ENCODE measurements at regions not wholly inside any gene's neighbourhood (a gene's known extent, or its start where the extent isn't known, plus 50 kb on each side); places are given as distances from the start of the nearest gene placed in this dataset.

GRCh38 chr11:81717695-81718094, 1016.0 kb downstream of the FAM181B start:
- no peak overlapping the region for H3K4me3 ChIP-seq (ENCODE audit: insufficient read depth in 1 of 2, low read depth in 1 of 2, low read length in 2 of 2)
- H4K8ac ChIP-seq (ENCODE audit: low read length), result no peak overlapping the region
- H3K79me1 ChIP-seq (replicated peaks; ENCODE audit: low read length, poor library complexity, severe bottlenecking), result no peaks in the 10 kb centered on the region
- H2BK120ac ChIP-seq (ENCODE audit: low read depth, low read length), result no peak overlapping the region
- no peak overlapping the region for H2BK12ac ChIP-seq (ENCODE audit: low read length in 2 of 2)
- no peaks in the 10 kb centered on the region for H3K36me3 ChIP-seq (ENCODE audit: control insufficient read depth in 1 of 2, insufficient read depth in 2 of 2, low read depth in 1 of 2, low read length in 2 of 2)
- H2AFZ ChIP-seq (ENCODE audit: low read depth, low read length), result no peak overlapping the region
- no peaks in the 10 kb centered on the region for H3K4me1 ChIP-seq (ENCODE audit: control insufficient read depth, insufficient read depth, low read depth, low read length)
- WGBS, result 77% methylated on average over 1 of the region's 1 CpG
- H3K18ac ChIP-seq (ENCODE audit: low read depth in 1 of 2, low read length in 2 of 2), result no peak overlapping the region
- H2BK15ac ChIP-seq (ENCODE audit: low read depth, poor library complexity, severe bottlenecking), result no peak overlapping the region
- no peak overlapping the region for H3K4me2 ChIP-seq (ENCODE audit: low read length, poor library complexity, severe bottlenecking)
- H3K9ac ChIP-seq (ENCODE audit: low read length), result no peak overlapping the region
- H3K23ac ChIP-seq (ENCODE audit: low read length in 2 of 2), result no peak overlapping the region
- no peak overlapping the region for H2AK5ac ChIP-seq (ENCODE audit: low read length, severe bottlenecking)
- peaks cover 17% of the 10 kb centered on the region for H3K9me3 ChIP-seq (ENCODE audit: control insufficient read depth, low read length)
- no peak for DNase-seq
- H3K14ac ChIP-seq (ENCODE audit: low read length in 2 of 2), result no peak overlapping the region
- H2BK5ac ChIP-seq (ENCODE audit: low read depth, low read length, poor library complexity, severe bottlenecking), result no peak overlapping the region
- H3K27ac ChIP-seq (ENCODE audit: low read length, poor library complexity, severe bottlenecking), result no peak overlapping the region
- no peak overlapping the region for H4K91ac ChIP-seq (ENCODE audit: low read length)
- H3K4ac ChIP-seq (ENCODE audit: low read depth in 1 of 2, low read length in 2 of 2), result no peak overlapping the region
- H3K27me3 ChIP-seq (ENCODE audit: control insufficient read depth in 1 of 2, insufficient read depth in 1 of 2, low read length in 2 of 2), result no peaks in the 10 kb centered on the region

- H2BK15ac ChIP-seq (ENCODE audit: low read depth, poor library complexity, severe bottlenecking), result no peak overlapping the region
- H4K8ac ChIP-seq (ENCODE audit: low read length), result no peak overlapping the region
- 33% methylated on average over 1 of the region's 1 CpG for WGBS
- H3K79me1 ChIP-seq (replicated peaks; ENCODE audit: low read length, poor library complexity, severe bottlenecking), result no peaks in the 10 kb centered on the region
- no peaks in the 10 kb centered on the region for H3K27me3 ChIP-seq (ENCODE audit: control insufficient read depth in 1 of 2, insufficient read depth in 1 of 2, low read length in 2 of 2)
- no peak overlapping the region for H3K27ac ChIP-seq (ENCODE audit: low read length, poor library complexity, severe bottlenecking)
- H2BK5ac ChIP-seq (ENCODE audit: low read depth, low read length, poor library complexity, severe bottlenecking), result no peak overlapping the region
- H2AK5ac ChIP-seq (ENCODE audit: low read length, severe bottlenecking), result no peak overlapping the region
- no peak overlapping the region for H3K18ac ChIP-seq (ENCODE audit: low read depth in 1 of 2, low read length in 2 of 2)
- no peaks in the 10 kb centered on the region for H3K36me3 ChIP-seq (ENCODE audit: control insufficient read depth in 1 of 2, insufficient read depth in 2 of 2, low read depth in 1 of 2, low read length in 2 of 2)
- no peak overlapping the region for H3K9ac ChIP-seq (ENCODE audit: low read length)
- no peak overlapping the region for H3K4ac ChIP-seq (ENCODE audit: low read depth in 1 of 2, low read length in 2 of 2)
- H4K91ac ChIP-seq (ENCODE audit: low read length), result no peak overlapping the region
- no peak overlapping the region for H3K4me3 ChIP-seq (ENCODE audit: insufficient read depth in 1 of 2, low read depth in 1 of 2, low read length in 2 of 2)
- DNase-seq, result no peak
- no peak overlapping the region for H2BK120ac ChIP-seq (ENCODE audit: low read depth, low read length)
- no peak overlapping the region for H3K14ac ChIP-seq (ENCODE audit: low read length in 2 of 2)
- no peak overlapping the region for H3K4me2 ChIP-seq (ENCODE audit: low read length, poor library complexity, severe bottlenecking)
- no peaks in the 10 kb centered on the region for H3K4me1 ChIP-seq (ENCODE audit: control insufficient read depth, insufficient read depth, low read depth, low read length)
- H2BK12ac ChIP-seq (ENCODE audit: low read length in 2 of 2), result no peak overlapping the region
- H3K23ac ChIP-seq (ENCODE audit: low read length in 2 of 2), result no peak overlapping the region
- peaks cover 46% of the 10 kb centered on the region for H3K9me3 ChIP-seq (ENCODE audit: control insufficient read depth, low read length)
- no peak overlapping the region for H2AFZ ChIP-seq (ENCODE audit: low read depth, low read length)
These were observed 1025.8 kb downstream of the FAM181B start for GRCh38 chr11:81707881-81708280.

DNA sequence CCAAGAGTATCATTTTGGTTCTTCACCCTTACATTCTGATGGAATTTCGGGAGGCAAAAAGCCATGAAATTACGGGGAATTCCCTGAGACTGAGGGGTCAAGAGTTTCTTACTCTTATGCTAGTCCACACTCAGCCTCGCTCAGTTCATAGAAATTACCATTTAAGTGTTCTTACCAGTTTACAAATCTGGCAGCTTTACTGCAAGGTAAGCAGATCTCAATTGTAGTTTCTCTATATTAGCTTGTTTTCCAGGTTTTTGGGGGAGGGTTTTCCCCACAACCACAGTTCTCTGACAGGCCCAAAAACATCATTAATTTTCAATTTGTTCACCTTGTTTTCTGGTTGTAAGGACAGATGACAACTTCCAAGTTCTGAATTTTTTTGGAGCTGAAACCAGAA, 1028.4 kb downstream of the FAM181B start:
- H3K27ac ChIP-seq (ENCODE audit: low read length, poor library complexity, severe bottlenecking), result no peak overlapping the region
- H3K4me3 ChIP-seq (ENCODE audit: insufficient read depth in 1 of 2, low read depth in 1 of 2, low read length in 2 of 2), result no peak overlapping the region
- no peaks in the 10 kb centered on the region for H3K36me3 ChIP-seq (ENCODE audit: control insufficient read depth in 1 of 2, insufficient read depth in 2 of 2, low read depth in 1 of 2, low read length in 2 of 2)
- no peak overlapping the region for H3K4me2 ChIP-seq (ENCODE audit: low read length, poor library complexity, severe bottlenecking)
- H3K27me3 ChIP-seq (ENCODE audit: control insufficient read depth in 1 of 2, insufficient read depth in 1 of 2, low read length in 2 of 2), result no peaks in the 10 kb centered on the region
- H2BK120ac ChIP-seq (ENCODE audit: low read depth, low read length), result no peak overlapping the region
- H4K8ac ChIP-seq (ENCODE audit: low read length), result no peak overlapping the region
- peaks cover 62% of the 10 kb centered on the region for H3K9me3 ChIP-seq (ENCODE audit: control insufficient read depth, low read length)
- H3K18ac ChIP-seq (ENCODE audit: low read depth in 1 of 2, low read length in 2 of 2), result no peak overlapping the region
- no peaks in the 10 kb centered on the region for H3K79me1 ChIP-seq (replicated peaks; ENCODE audit: low read length, poor library complexity, severe bottlenecking)
- H3K9ac ChIP-seq (ENCODE audit: low read length), result no peak overlapping the region
- H3K14ac ChIP-seq (ENCODE audit: low read length in 2 of 2), result no peak overlapping the region
- H2BK12ac ChIP-seq (ENCODE audit: low read length in 2 of 2), result no peak overlapping the region
- no peak overlapping the region for H2BK5ac ChIP-seq (ENCODE audit: low read depth, low read length, poor library complexity, severe bottlenecking)
- no peak overlapping the region for H2BK15ac ChIP-seq (ENCODE audit: low read depth, poor library complexity, severe bottlenecking)
- no peaks in the 10 kb centered on the region for H3K4me1 ChIP-seq (ENCODE audit: control insufficient read depth, insufficient read depth, low read depth, low read length)
- H2AK5ac ChIP-seq (ENCODE audit: low read length, severe bottlenecking), result no peak overlapping the region
- no peak overlapping the region for H2AFZ ChIP-seq (ENCODE audit: low read depth, low read length)
- H3K23ac ChIP-seq (ENCODE audit: low read length in 2 of 2), result no peak overlapping the region
- DNase-seq, result no peak
- WGBS, result 69% methylated on average over 1 of the region's 3 CpGs
- no peak overlapping the region for H4K91ac ChIP-seq (ENCODE audit: low read length)
- H3K4ac ChIP-seq (ENCODE audit: low read depth in 1 of 2, low read length in 2 of 2), result no peak overlapping the region

GRCh38 chr11:81700076-81700475, 1033.6 kb downstream of the FAM181B start:
- H3K4ac ChIP-seq (ENCODE audit: low read depth in 1 of 2, low read length in 2 of 2), result no peak overlapping the region
- no peak overlapping the region for H2AK5ac ChIP-seq (ENCODE audit: low read length, severe bottlenecking)
- H2BK120ac ChIP-seq (ENCODE audit: low read depth, low read length), result no peak overlapping the region
- no peak overlapping the region for H2AFZ ChIP-seq (ENCODE audit: low read depth, low read length)
- no peak overlapping the region for H2BK15ac ChIP-seq (ENCODE audit: low read depth, poor library complexity, severe bottlenecking)
- WGBS, result no CpG with 5 or more reads among the region's 1 CpG
- no peak for DNase-seq
- no peaks in the 10 kb centered on the region for H3K36me3 ChIP-seq (ENCODE audit: control insufficient read depth in 1 of 2, insufficient read depth in 2 of 2, low read depth in 1 of 2, low read length in 2 of 2)
- H3K14ac ChIP-seq (ENCODE audit: low read length in 2 of 2), result no peak overlapping the region
- no peak overlapping the region for H3K18ac ChIP-seq (ENCODE audit: low read depth in 1 of 2, low read length in 2 of 2)
- H2BK12ac ChIP-seq (ENCODE audit: low read length in 2 of 2), result no peak overlapping the region
- no peak overlapping the region for H3K9ac ChIP-seq (ENCODE audit: low read length)
- H3K4me3 ChIP-seq (ENCODE audit: insufficient read depth in 1 of 2, low read depth in 1 of 2, low read length in 2 of 2), result no peak overlapping the region
- H3K79me1 ChIP-seq (replicated peaks; ENCODE audit: low read length, poor library complexity, severe bottlenecking), result no peaks in the 10 kb centered on the region
- no peak overlapping the region for H2BK5ac ChIP-seq (ENCODE audit: low read depth, low read length, poor library complexity, severe bottlenecking)
- no peak overlapping the region for H3K4me2 ChIP-seq (ENCODE audit: low read length, poor library complexity, severe bottlenecking)
- no peaks in the 10 kb centered on the region for H3K4me1 ChIP-seq (ENCODE audit: control insufficient read depth, insufficient read depth, low read depth, low read length)
- H3K27me3 ChIP-seq (ENCODE audit: control insufficient read depth in 1 of 2, insufficient read depth in 1 of 2, low read length in 2 of 2), result no peaks in the 10 kb centered on the region
- H4K91ac ChIP-seq (ENCODE audit: low read length), result no peak overlapping the region
- no peak overlapping the region for H3K27ac ChIP-seq (ENCODE audit: low read length, poor library complexity, severe bottlenecking)
- H3K23ac ChIP-seq (ENCODE audit: low read length in 2 of 2), result no peak overlapping the region
- peaks cover 68% of the 10 kb centered on the region for H3K9me3 ChIP-seq (ENCODE audit: control insufficient read depth, low read length)
- H4K8ac ChIP-seq (ENCODE audit: low read length), result no peak overlapping the region
